K562 (cell line): ENCODE measurements at regions not wholly inside any gene's neighbourhood (a gene's known extent, or its start where the extent isn't known, plus 50 kb on each side); places are given as distances from the start of the nearest gene placed in this dataset.

ENCODE experiments used
- ATAC-seq: fragments of 200-7000 bp; cut with Tn5 transposase; 3 replicates; pipeline ENCODE4 v1.9.1; 2020; ENCODE audit warnings: moderate library complexity
- BruUV-seq: library from RNA; stranded (reverse); fragments of 400-500 nt; replicated peaks from 2 replicates; lab custom pipeline; 2021; lab: Mats Ljungman, UMichigan
- CTCF ChIA-PET: fragments of 300-600 bp; formaldehyde crosslinking; extraction: SDS; loops from one replicate; lab custom pipeline; 2021; ENCODE audit warnings: low intra/inter-chr PET ratio; lab: Yijun Ruan, JAX
- POLR2A ChIA-PET: fragments of 300-600, 350-650 bp; sonication (Branson Sonifier 250); formaldehyde crosslinking; extraction: SDS; loops from one replicate; lab custom pipeline; 2021; ENCODE audit warnings: antibody characterized with exemption, inconsistent platforms; lab: Yijun Ruan, JAX
- DNase-seq, 4 experiments: peaks; one replicate each; pipeline versions ENCODE4 v3.0.0 to v3.0.0-alpha.2; 2011 to 2018; ENCODE audit warnings: low spot score in 3 of 4, mixed read lengths in 3 of 4; ENCODE audit errors: extremely low read depth in 1 of 4
- FAIRE-seq: peaks from 2 replicates; lab custom pipeline; 2011; peaks lifted over from hg19 to GRCh38; lab: Jason Lieb, UNC
- H2AFZ ChIP-seq: 2 replicates; pipeline ENCODE4 v1.6.0; 2011; ENCODE audit warnings: low read depth, low read length, control low read depth, inconsistent platforms
- H3K27ac ChIP-seq: fragments of 200-600 bp; 3 replicates; pipeline ENCODE4 v1.8.0; 2011; ENCODE audit warnings: low read depth, mild to moderate bottlenecking, control low read depth, inconsistent platforms, low read length, moderate library complexity, mixed read lengths; ENCODE audit errors: extremely low read depth
- H3K27me3 ChIP-seq, 2 experiments: fragments of 300-600 bp in 1 of 2; 2 replicates in 1 of 2; 3 replicates in 1 of 2; pipeline versions ENCODE4 v1.6.0 to v1.8.0; 2011; ENCODE audit warnings: inconsistent platforms in 2 of 2, low read length in 2 of 2, mild to moderate bottlenecking in 1 of 2, mixed read lengths in 1 of 2, moderate library complexity in 1 of 2; ENCODE audit not compliant: control insufficient read depth in 2 of 2, insufficient read depth in 2 of 2
- H3K36me3 ChIP-seq: fragments of 300-600 bp; 3 replicates; pipeline ENCODE4 v1.8.0; 2011; ENCODE audit warnings: mild to moderate bottlenecking, low read length, inconsistent platforms; ENCODE audit not compliant: control insufficient read depth, insufficient read depth
- H3K4me1 ChIP-seq, 2 experiments: fragments of 200-600 bp in 1 of 2; replicated peaks in 1 of 2; 2 replicates in 1 of 2; 3 replicates in 1 of 2; pipeline versions ENCODE4 v1.5.1 to v1.8.0; 2011; ENCODE audit warnings: inconsistent platforms in 2 of 2, low read length in 2 of 2, mild to moderate bottlenecking in 1 of 2, mixed read lengths in 1 of 2, moderate library complexity in 1 of 2; ENCODE audit not compliant: control insufficient read depth in 2 of 2, insufficient read depth in 2 of 2
- H3K4me2 ChIP-seq: 2 replicates; pipeline ENCODE4 v1.6.1; 2011; ENCODE audit warnings: low read length, control low read depth, inconsistent platforms, mixed read lengths; ENCODE audit not compliant: insufficient read depth
- H3K4me3 ChIP-seq: fragments of 200-600 bp; sonication (generic), shearing (Covaris generic); 2 replicates; pipeline ENCODE4 v1.5.1; 2016; ENCODE audit warnings: control low read depth, inconsistent platforms
- H3K79me2 ChIP-seq: fragments of 200-600 bp; 3 replicates; pipeline ENCODE4 v1.8.0; 2011; ENCODE audit warnings: low read length, inconsistent platforms; ENCODE audit not compliant: control insufficient read depth, insufficient read depth
- H3K9ac ChIP-seq, 2 experiments: 2 replicates each; pipeline versions ENCODE4 v1.6.0 to v1.6.1; 2011; ENCODE audit warnings: low read depth in 2 of 2, low read length in 2 of 2, control low read depth in 1 of 2, inconsistent platforms in 1 of 2, mild to moderate bottlenecking in 1 of 2, mixed read lengths in 1 of 2; ENCODE audit not compliant: insufficient read depth in 1 of 2
- H3K9me1 ChIP-seq: one replicate; pipeline ENCODE4 v1.6.0; 2011; ENCODE audit warnings: inconsistent platforms, mild to moderate bottlenecking, low read length, moderate library complexity; ENCODE audit not compliant: control insufficient read depth, insufficient read depth
- H3K9me3 ChIP-seq: replicated peaks from 2 replicates; pipeline ENCODE4 v1.5.1; 2011; ENCODE audit warnings: low read depth, low read length, inconsistent platforms; ENCODE audit not compliant: control insufficient read depth, insufficient read depth
- H4K20me1 ChIP-seq: replicated peaks from 2 replicates; pipeline ENCODE4 v1.6.1; 2011; ENCODE audit warnings: low read length, inconsistent platforms, mixed read lengths; ENCODE audit not compliant: control insufficient read depth, insufficient read depth
- ETS2 ChIP-seq: IDR thresholded peaks from 2 replicates; pipeline ENCODE4 v1.6.1; 2016; ENCODE audit warnings: borderline replicate concordance, missing genetic modification characterization, mild to moderate bottlenecking, moderate library complexity, missing compliant biosample characterization; ENCODE audit not compliant: poor library complexity, severe bottlenecking
- HLTF ChIP-seq: fragments of 450-650 bp; IDR thresholded peaks from 2 replicates; pipeline ENCODE4 v1.6.1; 2016
- MAX ChIP-seq: sonication (generic); formaldehyde crosslinking; IDR thresholded peaks from 2 replicates; pipeline ENCODE4 v1.9.0; 2022; ENCODE audit warnings: mild to moderate bottlenecking, missing genetic modification reagents
- WGBS: fragments of 100-300 bp; shearing (Covaris generic); methylation state at CpG from one replicate; pipeline ENCODE4 v1.1.6; 2016; ENCODE audit warnings: low coverage, mixed read lengths; ENCODE audit not compliant: insufficient coverage; ENCODE audit errors: missing lambda C conversion rate; 5-methylcytosine and 5-hydroxymethylcytosine counted together
- in situ Hi-C: fragments of 300-500 bp; cut with MboI; formaldehyde crosslinking; loops from 4 replicates; pipeline ENCODE4 v1.15.0; 2018; ENCODE audit warnings: inconsistent platforms, mixed read lengths
- intact Hi-C: fragments of 100-400 bp; cut with micrococcal nuclease; formaldehyde crosslinking; loops from 2 replicates; pipeline ENCODE4 v1.14.2; 2022
- TF ChIP-seq, protein P1 (sequence below): fragments of 250-450 bp; sonication (Bioruptor Pico); IDR thresholded peaks from 2 replicates; pipeline ENCODE4 v1.9.0; 2021; ENCODE audit warnings: mild to moderate bottlenecking

- H3K9me1 ChIP-seq = no peaks in the 10 kb centered on the region
- ATAC-seq (no peak), DNase-seq (no peak), FAIRE-seq (peak; percentile 15)
- TF ChIP-seq ETS2 (tag) = no peak
- TF ChIP-seq MAX (CRISPR knock-in tag) = no peak
- TF ChIP-seq, protein P1, sequence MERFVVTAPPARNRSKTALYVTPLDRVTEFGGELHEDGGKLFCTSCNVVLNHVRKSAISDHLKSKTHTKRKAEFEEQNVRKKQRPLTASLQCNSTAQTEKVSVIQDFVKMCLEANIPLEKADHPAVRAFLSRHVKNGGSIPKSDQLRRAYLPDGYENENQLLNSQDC (CRISPR knock-in tag) = no peak
- TF ChIP-seq HLTF = no peak
- no peak overlapping the region for H3K4me2 ChIP-seq
- BruUV-seq = no TSS peak
- no peak overlapping the region for H2AFZ ChIP-seq
- 54% methylated on average over 8 of the region's 8 CpGs for WGBS
- POLR2A ChIA-PET = interaction anchor here (0.6 to 1.0 kb wide), 2 partner anchors 168 to 562 kb away, joined by 3 to 4 read pairs; no protein-coding TSS in a partner anchor
- peaks cover 17 to 40% of the 10 kb centered on the region in 2 experiments; a peak in 4 of 5 replicates for H3K4me1 ChIP-seq
- H3K27me3 ChIP-seq = no peaks in the 10 kb centered on the region
- H3K9me3 ChIP-seq = no peaks in the 10 kb centered on the region
- intact Hi-C loops (loop anchor here (10.0 kb wide), 1 partner anchor 448 kb away; no protein-coding TSS in a partner anchor), in situ Hi-C loops (loop anchor here (10.0 kb wide), 1 partner anchor 158 kb away; no protein-coding TSS in a partner anchor)
- no peak overlapping the region; the same call in 2 of the 3 replicates for H3K27ac ChIP-seq
- H3K36me3 ChIP-seq = no peaks in the 10 kb centered on the region
- no peak overlapping the region for H3K4me3 ChIP-seq
- CTCF ChIA-PET = no interaction called here
- no peaks in the 10 kb centered on the region for H3K79me2 ChIP-seq
- H3K9ac ChIP-seq = 0 out of 4 replicates have a peak overlapping the region, but pooled peaks of 1 of the 2 experiments have one; percentile 10
- no peaks in the 10 kb centered on the region for H4K20me1 ChIP-seq
Measured at GRCh38 chrX:40263014-40263560, 165.3 kb upstream of the BCOR start.
